Activated CD8-positive, alpha-beta memory T cell treated with anti-CD3 and anti-CD28 coated beads, Interleukin-2, amount 10 ng/mL, durations not matched to agents 7 days and 5 days (primary cell): ENCODE measurements at regions not wholly inside any gene's neighbourhood (a gene's known extent, or its start where the extent isn't known, plus 50 kb on each side); places are given as distances from the start of the nearest gene placed in this dataset.
"Not testable (repeated sequence)": the region's sequence is repeated elsewhere in the genome, so short reads cannot be mapped to it uniquely, and the experiment has no call there.

Source experiments
- ATAC-seq: fragments of 150-1000 bp; cut with Tn5 transposase; one replicate; pipeline ENCODE4 v1.10.0; 2021; ENCODE audit warnings: moderate library complexity
- CTCF ChIA-PET: fragments of 350-600 bp; sonication (Branson Sonifier 250); formaldehyde crosslinking; loops from one replicate; lab custom pipeline; 2021; ENCODE audit warnings: antibody characterized with exemption; lab: Charles Lee
- DNase-seq: peaks from one replicate; pipeline ENCODE4 v3.0.0-alpha.2; 2020
- H3K27ac Mint-ChIP-seq: one replicate; pipeline ENCODE4 v1.8.0; 2021; ENCODE audit warnings: mild to moderate bottlenecking, mixed read lengths
- H3K27me3 Mint-ChIP-seq: one replicate; pipeline ENCODE4 v1.8.0; 2021; ENCODE audit warnings: mixed read lengths
- H3K36me3 Mint-ChIP-seq: one replicate; pipeline ENCODE4 v1.8.0; 2021; ENCODE audit warnings: mild to moderate bottlenecking, mixed read lengths
- H3K4me1 Mint-ChIP-seq: one replicate; pipeline ENCODE4 v1.8.0; 2021; ENCODE audit warnings: mixed read lengths
- H3K4me3 Mint-ChIP-seq: one replicate; pipeline ENCODE4 v1.8.0; 2021; ENCODE audit warnings: mild to moderate bottlenecking, moderate library complexity, mixed read lengths
- H3K9me3 Mint-ChIP-seq: one replicate; pipeline ENCODE4 v1.8.0; 2022; ENCODE audit warnings: low read depth, mixed read lengths

DNA sequence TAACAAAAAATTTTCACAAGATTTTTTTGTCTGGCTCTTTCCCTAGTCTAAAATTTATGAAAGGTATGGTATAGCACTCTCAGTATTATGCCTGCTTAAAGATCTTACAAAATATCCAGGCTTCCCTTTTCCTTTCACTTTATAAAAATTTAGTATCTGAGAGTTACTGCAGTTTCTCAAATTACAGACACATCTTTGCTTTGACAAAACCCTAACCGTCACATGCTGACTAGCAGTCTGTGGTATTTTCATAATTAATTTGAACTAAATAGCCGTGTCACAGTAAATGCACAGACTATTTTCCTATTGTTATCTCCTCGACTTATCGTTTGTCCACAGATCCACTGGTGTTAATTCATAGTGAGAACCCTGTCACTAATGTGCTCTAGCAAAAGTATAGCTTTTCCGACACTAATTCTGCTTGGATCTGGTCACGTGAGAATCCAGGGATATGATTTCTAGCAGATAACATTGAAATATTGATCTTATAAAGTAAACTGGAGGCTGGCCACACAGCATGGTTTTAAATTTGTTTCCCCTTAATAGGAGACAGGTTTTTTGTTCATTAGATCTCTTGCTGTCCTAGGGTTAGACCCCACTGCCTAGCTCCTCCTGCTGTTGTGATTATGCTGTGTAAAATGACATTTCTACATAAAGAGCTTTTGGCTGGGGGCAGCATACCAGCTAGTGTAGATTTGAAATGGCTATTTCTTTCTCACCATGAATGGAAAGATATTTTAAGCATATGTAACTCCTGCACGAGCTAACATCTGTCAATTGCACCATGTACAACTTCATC is 340.6 kb upstream of the SASH1 start:
- Mint-ChIP-seq H3K36me3 (no peaks in the 10 kb centered on the region), H3K27me3 (no peaks in the 10 kb centered on the region), H3K4me3 (no peak overlapping the region), H3K27ac (no peak overlapping the region), H3K4me1 (no peaks in the 10 kb centered on the region), H3K9me3 (peaks cover 3% of the 10 kb centered on the region)
- CTCF ChIA-PET, result no interaction called here
- DNase-seq (no peak), ATAC-seq (no peak)

DNA sequence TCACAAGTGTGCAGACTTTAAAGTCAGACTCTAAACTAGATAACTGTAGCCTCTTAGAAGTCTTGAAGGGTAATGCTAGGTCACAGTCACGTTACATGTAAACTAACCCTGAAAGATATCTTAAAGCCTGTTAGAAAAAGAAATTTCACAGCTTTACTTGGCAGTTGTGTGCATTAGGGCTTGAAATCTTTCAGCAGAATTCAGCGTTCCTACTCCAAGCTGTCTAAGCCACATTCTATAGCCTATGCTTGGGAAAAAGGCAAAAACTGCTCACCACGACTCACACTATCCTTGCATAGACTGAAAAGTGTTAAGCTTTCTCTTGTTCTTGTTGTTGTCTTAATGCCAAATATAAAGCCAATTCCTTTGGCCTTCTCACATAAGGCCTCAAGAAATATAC is 338.0 kb upstream of the SASH1 start:
- no peak overlapping the region for H3K27ac Mint-ChIP-seq
- no peaks in the 10 kb centered on the region for H3K27me3 Mint-ChIP-seq
- H3K4me1 Mint-ChIP-seq, result no peaks in the 10 kb centered on the region
- no peak for ATAC-seq
- CTCF ChIA-PET, result no interaction called here
- DNase-seq, result no peak
- peaks cover 3% of the 10 kb centered on the region for H3K9me3 Mint-ChIP-seq
- H3K4me3 Mint-ChIP-seq, result no peak overlapping the region
- H3K36me3 Mint-ChIP-seq, result no peaks in the 10 kb centered on the region

DNA sequence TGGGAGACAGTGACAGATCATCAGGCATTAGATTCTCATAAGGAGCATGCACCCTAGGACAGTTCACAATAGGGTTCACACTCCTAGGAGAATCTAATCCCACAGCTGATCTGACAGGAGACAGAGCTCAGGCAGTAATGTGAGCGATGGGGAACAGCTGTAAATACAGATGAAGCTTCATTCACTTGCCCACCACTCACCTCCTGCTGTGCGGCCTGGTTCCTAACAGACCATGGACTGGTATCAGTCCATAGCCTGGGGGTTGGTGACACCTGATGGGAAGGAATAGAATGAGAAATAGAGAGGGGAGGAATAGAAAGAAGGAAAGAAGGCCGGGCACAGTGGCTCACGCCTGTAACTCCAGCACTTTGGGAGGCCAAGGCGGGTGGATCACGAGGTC is 336.8 kb upstream of the SASH1 start:
- H3K27me3 Mint-ChIP-seq, result no peaks in the 10 kb centered on the region
- CTCF ChIA-PET, result no interaction called here

DNA sequence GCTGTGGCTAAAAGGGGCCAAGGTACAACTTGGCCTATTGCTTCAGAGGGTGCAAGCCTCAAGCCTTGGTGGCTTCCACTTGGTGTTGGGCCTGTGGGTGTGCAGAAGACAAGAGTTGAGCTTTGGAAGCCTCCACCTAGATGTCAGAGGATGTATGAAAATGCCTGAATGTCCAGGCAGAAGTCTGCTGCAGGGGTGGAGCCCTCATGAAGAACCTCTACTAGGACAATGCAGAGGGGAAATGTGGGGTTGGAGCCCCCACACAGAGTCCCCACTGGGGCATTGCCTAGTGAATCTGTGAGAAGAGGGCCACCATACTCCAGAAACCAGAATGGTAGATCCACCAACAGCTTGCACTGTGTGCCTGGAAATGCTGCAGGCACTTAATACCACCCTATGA is 332.1 kb upstream of the SASH1 start:
- H3K36me3 Mint-ChIP-seq, H3K9me3 Mint-ChIP-seq, H3K4me3 Mint-ChIP-seq, H3K27ac Mint-ChIP-seq, H3K27me3 Mint-ChIP-seq, CTCF ChIA-PET, DNase-seq, ATAC-seq, H3K4me1 Mint-ChIP-seq: not testable (repeated sequence)

More for the DNA sequence above, 336.8 kb upstream of the SASH1 start:
- Mint-ChIP-seq H3K4me1 (no peaks in the 10 kb centered on the region), H3K4me3 (no peak overlapping the region), H3K27ac (no peak overlapping the region), H3K9me3 (peaks cover 4% of the 10 kb centered on the region), H3K36me3 (no peaks in the 10 kb centered on the region)
- DNase-seq, result no peak
- no peak for ATAC-seq

DNA sequence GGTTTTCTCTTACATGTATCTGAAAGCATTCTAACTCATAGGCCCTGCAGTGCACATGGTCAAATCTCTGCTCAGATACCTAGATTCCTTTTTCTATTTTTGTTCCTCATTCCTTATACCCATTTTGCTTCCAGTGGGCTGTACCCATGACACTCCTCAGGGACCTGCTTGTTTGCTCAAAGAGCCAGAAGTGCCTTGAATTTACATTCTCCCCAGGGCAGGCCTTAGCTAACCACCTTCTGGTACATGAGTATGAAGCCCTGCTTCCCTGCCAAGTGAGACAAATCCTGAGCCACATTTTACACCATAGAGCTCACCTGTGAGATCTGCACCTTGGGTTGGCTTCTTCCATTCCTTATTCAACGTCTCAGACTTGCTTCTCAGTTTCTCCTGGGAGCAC is 326.6 kb upstream of the SASH1 start:
- Mint-ChIP-seq H3K4me1 (no peaks in the 10 kb centered on the region), H3K27me3 (no peaks in the 10 kb centered on the region), H3K9me3 (peaks cover 2% of the 10 kb centered on the region), H3K27ac (no peak overlapping the region), H3K4me3 (no peak overlapping the region), H3K36me3 (no peaks in the 10 kb centered on the region)
- CTCF ChIA-PET, result no interaction called here
- no peak for DNase-seq
- ATAC-seq, result no peak

DNA sequence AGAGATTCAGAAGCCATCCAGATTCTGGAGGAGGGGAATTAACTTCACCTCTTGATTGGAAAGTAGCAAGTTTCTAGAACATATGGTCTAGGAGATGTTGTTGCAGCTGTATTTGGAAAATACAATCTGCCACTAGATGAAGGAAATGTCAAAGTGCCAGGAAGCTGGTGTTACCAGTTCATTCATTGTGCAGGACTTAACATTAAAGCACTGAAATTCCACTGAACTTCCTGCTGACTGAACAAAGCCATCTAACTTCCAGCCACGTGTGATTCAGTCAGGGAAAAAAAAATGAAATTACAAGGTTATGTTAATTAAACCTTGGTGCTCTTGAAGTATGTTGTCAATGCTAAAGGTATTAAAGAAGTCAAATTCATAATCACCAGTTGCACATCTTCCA is 321.5 kb upstream of the SASH1 start:
- ATAC-seq (no peak), DNase-seq (no peak)
- peaks cover 2% of the 10 kb centered on the region for H3K9me3 Mint-ChIP-seq
- H3K36me3 Mint-ChIP-seq, result no peaks in the 10 kb centered on the region
- no peak overlapping the region for H3K4me3 Mint-ChIP-seq
- CTCF ChIA-PET, result no interaction called here
- no peak overlapping the region for H3K27ac Mint-ChIP-seq
- no peaks in the 10 kb centered on the region for H3K4me1 Mint-ChIP-seq
- H3K27me3 Mint-ChIP-seq, result no peaks in the 10 kb centered on the region

DNA sequence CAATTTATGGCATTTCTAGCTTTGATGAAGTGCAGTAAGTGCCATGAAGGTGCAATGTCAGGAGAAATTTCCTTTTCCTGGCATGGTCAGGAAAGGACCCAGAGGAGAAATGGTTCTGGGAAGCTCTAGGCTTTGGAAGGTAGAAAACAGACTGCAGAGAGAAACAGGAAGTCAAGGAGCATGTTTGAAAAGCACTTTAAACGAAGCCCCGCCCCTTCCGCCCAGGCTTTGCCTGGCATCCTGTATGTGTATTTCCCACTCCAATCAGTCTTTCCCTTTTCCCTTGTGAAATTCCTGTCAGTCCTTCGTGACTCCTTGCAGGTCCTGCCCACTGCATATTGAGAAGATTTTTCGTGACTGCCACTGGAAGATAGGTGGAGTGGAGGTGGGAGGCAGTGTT is 320.9 kb upstream of the SASH1 start:
- DNase-seq (no peak), ATAC-seq (no peak)
- Mint-ChIP-seq H3K27me3 (no peaks in the 10 kb centered on the region), H3K4me1 (no peaks in the 10 kb centered on the region), H3K9me3 (peaks cover 2% of the 10 kb centered on the region), H3K27ac (no peak overlapping the region), H3K4me3 (no peak overlapping the region), H3K36me3 (no peaks in the 10 kb centered on the region)
- CTCF ChIA-PET, result no interaction called here

DNA sequence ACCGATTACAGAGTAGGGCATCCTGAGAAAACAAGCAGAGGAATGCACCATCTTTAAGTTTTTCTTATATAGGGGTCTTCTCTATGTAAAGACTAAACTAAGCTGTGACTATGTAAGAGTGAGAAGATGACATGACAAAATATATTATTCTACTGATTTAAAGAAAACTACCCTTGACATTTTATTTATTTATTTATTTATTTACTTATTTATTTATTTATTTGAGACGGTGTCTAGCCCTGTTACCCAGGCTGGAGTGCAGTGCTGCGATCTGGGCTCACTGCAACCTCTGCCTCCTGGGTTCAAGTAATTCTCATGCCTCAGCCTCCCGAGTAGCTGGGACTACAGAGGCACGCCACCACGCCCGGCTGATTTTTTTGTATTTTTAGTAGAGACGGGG is 320.4 kb upstream of the SASH1 start:
- H3K27me3 Mint-ChIP-seq, H3K27ac Mint-ChIP-seq, H3K9me3 Mint-ChIP-seq, H3K4me1 Mint-ChIP-seq, ATAC-seq, H3K36me3 Mint-ChIP-seq, H3K4me3 Mint-ChIP-seq, DNase-seq, CTCF ChIA-PET: not testable (repeated sequence)

DNA sequence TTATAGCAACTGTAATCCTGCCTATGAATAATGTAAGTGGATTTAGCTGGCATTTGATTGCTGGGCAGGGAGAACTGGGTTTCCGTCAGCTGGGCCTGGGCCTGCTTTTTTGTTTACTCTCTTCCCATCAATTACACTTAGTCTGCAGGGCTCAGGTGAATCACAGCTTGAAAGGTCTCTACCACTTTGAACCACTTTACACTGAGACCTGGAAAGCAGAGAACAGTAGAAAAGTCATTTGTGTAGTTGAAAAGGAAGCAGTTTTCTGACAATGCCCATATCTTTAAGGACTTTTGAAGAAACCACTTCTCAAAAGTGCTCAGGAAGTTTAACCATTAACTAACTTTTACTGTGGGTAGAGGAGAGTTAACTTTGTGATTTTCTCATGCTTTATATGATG is 315.4 kb upstream of the SASH1 start:
- no peak overlapping the region for H3K4me3 Mint-ChIP-seq
- no peak overlapping the region for H3K27ac Mint-ChIP-seq
- H3K27me3 Mint-ChIP-seq, result no peaks in the 10 kb centered on the region
- H3K9me3 Mint-ChIP-seq, result no peaks in the 10 kb centered on the region
- CTCF ChIA-PET, result no interaction called here
- DNase-seq, result no peak
- no peaks in the 10 kb centered on the region for H3K4me1 Mint-ChIP-seq
- ATAC-seq, result no peak
- no peaks in the 10 kb centered on the region for H3K36me3 Mint-ChIP-seq

DNA sequence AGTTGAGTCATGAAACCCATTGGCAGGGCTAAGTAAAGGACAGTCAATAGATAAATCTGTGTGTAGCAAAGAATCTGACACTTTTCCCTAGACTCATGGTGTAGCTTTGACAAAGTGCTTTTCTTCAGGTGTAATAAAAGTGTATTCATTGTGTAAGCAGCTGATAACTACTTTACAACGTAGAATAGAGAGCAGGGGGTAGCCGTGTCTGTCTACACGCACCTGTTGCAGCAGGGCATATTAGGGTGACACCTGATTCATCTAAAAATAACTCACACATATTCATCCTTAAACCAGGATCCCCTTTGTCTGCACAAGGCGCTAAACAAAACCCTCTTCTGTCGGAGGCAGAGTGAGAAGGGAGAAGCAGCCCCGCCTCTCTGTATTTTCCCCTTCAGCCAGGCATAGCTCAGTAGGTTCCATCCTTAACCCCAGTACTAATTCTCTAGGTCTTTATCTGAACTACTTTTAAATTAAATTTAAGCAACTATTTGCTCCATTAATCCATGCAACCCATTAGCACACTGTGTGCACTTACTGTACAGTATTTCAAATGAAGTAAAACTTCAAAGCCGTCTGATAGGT is 306.7 kb upstream of the SASH1 start:
- Mint-ChIP-seq H3K4me1 (no peaks in the 10 kb centered on the region), H3K9me3 (no peaks in the 10 kb centered on the region), H3K4me3 (no peak overlapping the region), H3K27me3 (no peaks in the 10 kb centered on the region), H3K36me3 (no peaks in the 10 kb centered on the region), H3K27ac (no peak overlapping the region)
- CTCF ChIA-PET, result no interaction called here
- DNase-seq (no peak), ATAC-seq (no peak)

DNA sequence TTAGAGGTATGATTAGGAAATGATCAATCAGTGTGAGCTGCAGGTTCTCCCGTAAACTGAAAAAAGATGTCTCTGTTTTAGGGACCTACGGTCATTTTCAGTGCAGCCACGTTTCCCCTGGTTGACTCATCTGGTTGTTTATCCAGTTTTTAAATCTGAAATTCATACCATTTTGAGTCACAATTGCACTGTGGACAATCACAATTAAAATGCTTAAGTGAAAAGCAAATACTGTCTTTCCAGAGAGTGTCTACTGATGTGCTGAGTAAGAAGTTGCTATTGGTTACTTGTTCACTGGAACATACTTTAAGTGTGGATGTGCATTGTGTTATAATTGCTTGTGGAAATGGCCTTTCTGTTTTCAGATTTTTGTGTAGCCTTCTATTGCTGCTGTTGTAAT is 305.1 kb upstream of the SASH1 start:
- DNase-seq (no peak), ATAC-seq (no peak)
- no peaks in the 10 kb centered on the region for H3K27me3 Mint-ChIP-seq
- H3K4me1 Mint-ChIP-seq, result no peaks in the 10 kb centered on the region
- no peaks in the 10 kb centered on the region for H3K36me3 Mint-ChIP-seq
- no peak overlapping the region for H3K4me3 Mint-ChIP-seq
- CTCF ChIA-PET, result no interaction called here
- no peak overlapping the region for H3K27ac Mint-ChIP-seq
- no peaks in the 10 kb centered on the region for H3K9me3 Mint-ChIP-seq

DNA sequence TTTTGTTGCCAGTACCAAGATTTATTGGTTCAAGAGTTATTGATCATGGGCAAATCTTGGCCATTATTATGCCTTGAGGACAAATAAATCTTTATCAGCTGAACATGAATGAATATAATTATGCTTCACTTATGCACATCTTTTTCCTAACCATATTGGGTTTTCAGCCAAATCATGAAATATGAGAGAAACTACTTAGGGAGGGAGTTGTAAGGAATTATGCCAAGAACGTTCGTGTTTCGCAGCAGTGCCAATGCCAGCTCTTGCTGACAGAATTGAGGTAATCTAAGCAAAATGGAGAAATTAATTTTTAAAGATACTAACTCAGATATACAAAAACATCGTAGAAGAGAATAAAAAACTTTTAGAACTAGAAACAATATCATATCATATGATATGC is 301.1 kb upstream of the SASH1 start:
- H3K27ac Mint-ChIP-seq, result no peak overlapping the region
- no peaks in the 10 kb centered on the region for H3K4me1 Mint-ChIP-seq
- no peaks in the 10 kb centered on the region for H3K36me3 Mint-ChIP-seq
- ATAC-seq, result no peak
- CTCF ChIA-PET, result interaction anchor here (0.8 kb wide), 1 partner anchor 21 kb away, joined by 3 read pairs; no protein-coding TSS in a partner anchor
- no peak overlapping the region for H3K4me3 Mint-ChIP-seq
- no peaks in the 10 kb centered on the region for H3K9me3 Mint-ChIP-seq
- no peak for DNase-seq
- no peaks in the 10 kb centered on the region for H3K27me3 Mint-ChIP-seq

DNA sequence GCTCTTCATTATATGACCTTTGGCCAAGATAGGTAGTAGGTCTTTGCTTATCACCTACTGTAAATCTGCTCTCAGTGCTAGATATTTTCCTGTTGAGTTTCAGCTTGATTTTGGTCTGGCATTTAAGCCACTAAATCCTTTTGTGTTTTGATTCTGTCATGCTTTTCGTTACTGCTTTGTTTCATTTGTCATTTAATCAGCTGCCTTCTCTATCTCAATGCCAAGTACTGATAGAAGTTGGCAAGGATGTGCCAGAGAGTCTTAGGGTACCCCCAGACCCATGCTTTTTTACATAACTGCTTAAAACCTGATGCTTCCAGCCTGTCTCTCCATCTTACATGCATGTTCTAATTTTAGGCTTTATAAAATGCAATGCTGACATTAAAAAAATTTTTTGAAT is 300.1 kb upstream of the SASH1 start:
- H3K36me3 Mint-ChIP-seq, result no peaks in the 10 kb centered on the region
- H3K9me3 Mint-ChIP-seq, result peaks cover 2% of the 10 kb centered on the region
- no peaks in the 10 kb centered on the region for H3K27me3 Mint-ChIP-seq
- CTCF ChIA-PET, result no interaction called here
- no peak overlapping the region for H3K4me3 Mint-ChIP-seq
- ATAC-seq (no peak), DNase-seq (no peak)
- no peak overlapping the region for H3K27ac Mint-ChIP-seq
- no peaks in the 10 kb centered on the region for H3K4me1 Mint-ChIP-seq

DNA sequence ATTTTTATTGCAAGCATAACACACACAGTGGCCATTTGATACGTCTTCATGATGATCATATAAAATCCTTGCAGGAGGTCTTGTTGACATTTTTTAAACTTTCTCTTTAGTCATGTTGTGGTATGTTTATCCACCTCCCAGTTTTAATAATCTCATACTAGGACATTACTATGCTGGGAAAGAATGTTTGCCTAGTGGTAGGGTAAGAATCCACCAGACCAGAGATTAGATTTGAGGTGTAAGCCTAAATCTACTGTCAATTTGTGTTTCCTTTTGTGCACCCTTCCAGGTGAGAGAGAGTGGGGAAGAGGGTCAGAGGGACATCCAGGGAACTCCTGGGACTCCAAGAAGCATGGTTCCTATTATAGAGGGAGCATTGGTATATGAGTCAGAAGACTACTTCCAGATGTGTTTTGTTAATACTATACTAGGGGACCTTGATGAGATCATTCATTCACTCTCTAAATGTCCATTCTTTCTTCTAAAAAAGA is 298.3 kb upstream of the SASH1 start:
- Mint-ChIP-seq H3K4me1 (no peaks in the 10 kb centered on the region), H3K9me3 (peaks cover 2% of the 10 kb centered on the region), H3K27ac (no peak overlapping the region), H3K36me3 (no peaks in the 10 kb centered on the region), H3K4me3 (no peak overlapping the region), H3K27me3 (no peaks in the 10 kb centered on the region)
- DNase-seq (no peak), ATAC-seq (no peak)
- CTCF ChIA-PET, result no interaction called here
